Uterus (tissue), 2 donors: ENCODE measurements at regions not wholly inside any gene's neighbourhood (a gene's known extent, or its start where the extent isn't known, plus 50 kb on each side); places are given as distances from the start of the nearest gene placed in this dataset.

Experiments
- CTCF ChIP-seq, 4 experiments: fragments of 200-600 bp in 2 of 4; fragments of 450-650 bp in 2 of 4; sonication (generic) in 2 of 4; IDR thresholded peaks; one replicate each; pipeline ENCODE4 v1.5.1; 2016 to 2019; ENCODE audit warnings: antibody characterized with exemption in 4 of 4, mild to moderate bottlenecking in 2 of 4, moderate library complexity in 1 of 4
- POLR2A ChIP-seq, 2 donors: fragments of 450-650 bp; IDR thresholded peaks; one replicate each; pipeline ENCODE4 v1.6.1; 2016; ENCODE audit warnings: antibody characterized with exemption in 2 of 2, mild to moderate bottlenecking in 1 of 2, moderate library complexity in 1 of 2

- TF ChIP-seq POLR2A (IDR thresholded peaks at IDR 0.05), result no peak
- TF ChIP-seq CTCF (IDR thresholded peaks at IDR 0.05), result no peak
Measured at GRCh38 chr6:78713564-78713963, 153.8 kb upstream of the IRAK1BP1 start.
